Hematopoietic multipotent progenitor cell treated with erythropoietin and hydrocortisone succinate and interleukin-3 and kit ligand, for 6 days (in vitro differentiated cells): ENCODE measurements at regions not wholly inside any gene's neighbourhood (a gene's known extent, or its start where the extent isn't known, plus 50 kb on each side); places are given as distances from the start of the nearest gene placed in this dataset.

Experiments
- DNase-seq: peaks from one replicate; pipeline ENCODE4 v3.0.0-alpha.2; 2015

DNA sequence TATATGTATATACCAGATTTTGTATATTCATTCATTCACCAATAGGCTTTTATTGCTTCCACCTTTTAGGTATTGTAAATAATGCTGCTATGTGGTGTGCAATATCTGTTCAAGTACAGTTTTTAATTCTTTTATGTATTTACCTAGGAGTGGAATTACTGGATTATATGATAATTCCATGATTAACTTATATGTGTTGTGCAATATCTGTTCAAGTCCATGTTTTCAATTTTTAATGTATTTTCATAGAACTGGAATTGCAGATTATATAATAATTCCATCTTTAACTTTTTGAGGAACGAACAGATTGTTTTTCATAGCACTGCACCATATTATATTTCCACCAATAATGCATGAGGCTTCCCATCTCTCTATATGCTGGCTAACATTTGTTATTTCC, 50.6 kb upstream of the L3MBTL4 start:
- no peak for DNase-seq

GRCh38 chr18:6476190-6476589, 61.5 kb upstream of the L3MBTL4 start:
- no peak for DNase-seq

- DNase-seq, result no peak
These were observed 62.2 kb upstream of the L3MBTL4 start for GRCh38 chr18:6476880-6477279.

GRCh38 chr18:6478121-6478520, 63.4 kb upstream of the L3MBTL4 start:
- no peak for DNase-seq

DNA sequence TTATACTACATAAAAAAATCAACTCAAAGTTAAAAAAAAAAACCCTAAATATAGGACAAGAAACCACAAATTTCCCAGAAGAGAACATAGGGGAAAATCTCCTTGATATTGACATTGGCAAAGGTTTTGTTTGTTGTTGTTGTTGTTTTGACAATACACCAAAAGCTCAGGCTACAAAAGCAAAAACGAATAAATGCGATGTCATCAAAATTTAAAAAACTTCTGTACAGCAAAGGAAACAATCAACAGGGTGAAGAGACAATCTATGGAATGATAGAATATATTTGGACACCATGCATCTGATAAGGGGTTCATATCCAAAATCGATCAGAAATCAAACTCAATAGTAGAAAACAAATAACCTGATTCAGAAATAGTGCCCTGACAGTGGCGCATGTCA, 65.0 kb upstream of the L3MBTL4 start:
- DNase-seq, result no peak

GRCh38 chr18:6482198-6482977, 67.7 kb upstream of the L3MBTL4 start:
- DNase-seq, result peak; percentile 48

DNA sequence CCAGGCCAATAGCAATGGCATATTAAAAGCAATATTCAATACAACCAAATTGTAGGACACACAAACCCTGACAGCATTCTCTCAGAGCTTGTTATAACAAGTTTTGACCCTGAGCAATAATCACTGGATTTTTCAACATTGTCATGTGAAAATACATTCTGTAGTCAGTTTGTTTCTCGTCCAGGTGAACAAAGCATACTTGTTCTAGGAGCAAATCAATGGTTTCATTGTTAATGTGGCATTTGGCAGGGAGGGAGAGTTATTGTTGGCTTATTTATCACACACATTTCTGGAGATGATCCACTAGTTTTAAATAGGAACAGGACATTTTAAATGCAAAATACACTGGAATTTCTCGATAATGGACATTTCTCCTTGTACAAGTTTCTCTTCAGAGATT, 69.9 kb upstream of the L3MBTL4 start:
- no peak for DNase-seq

DNA sequence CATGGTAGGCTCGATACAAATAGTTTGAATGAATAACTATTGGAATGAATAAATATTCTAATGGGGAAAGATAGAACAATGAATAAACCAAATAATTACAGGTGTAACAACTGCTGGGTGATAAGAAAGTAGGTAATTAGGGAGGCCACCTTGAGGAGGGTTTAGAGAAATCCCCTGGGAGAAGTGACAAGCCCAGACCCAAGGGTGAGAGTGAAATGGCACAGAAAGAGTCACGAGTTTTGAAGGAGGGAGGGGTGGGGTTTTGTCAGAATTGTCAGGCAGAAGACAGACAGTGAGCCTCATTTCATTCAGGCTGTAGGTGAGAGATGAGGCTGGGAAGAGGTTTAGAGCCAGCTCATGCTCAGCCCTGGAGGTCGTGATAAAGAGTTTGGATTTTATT, 71.6 kb upstream of the L3MBTL4 start:
- DNase-seq, result no peak

GRCh38 chr18:6486764-6487426, 72.2 kb upstream of the L3MBTL4 start:
- no peak for DNase-seq

GRCh38 chr18:6487968-6488367, 73.3 kb upstream of the L3MBTL4 start:
- no peak for DNase-seq

DNA sequence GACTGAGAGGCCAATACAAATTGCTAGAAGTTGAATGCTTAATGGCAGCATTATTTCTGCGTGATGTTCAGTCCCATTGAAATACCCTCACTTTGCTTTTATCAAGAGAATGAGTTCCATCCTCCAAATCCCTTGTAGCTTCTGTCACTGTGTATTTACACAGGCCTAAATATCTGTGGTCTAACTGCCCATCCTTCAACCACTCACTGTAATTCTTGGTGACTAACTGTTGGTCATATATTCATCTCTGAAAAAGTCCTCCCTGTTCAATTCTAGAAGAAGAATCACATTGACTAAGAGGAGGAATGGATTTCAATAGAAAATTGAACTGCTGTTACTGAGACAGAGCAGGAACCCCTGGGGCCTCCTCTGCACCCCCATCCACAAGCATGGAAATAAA, 74.2 kb upstream of the L3MBTL4 start:
- no peak for DNase-seq

DNA sequence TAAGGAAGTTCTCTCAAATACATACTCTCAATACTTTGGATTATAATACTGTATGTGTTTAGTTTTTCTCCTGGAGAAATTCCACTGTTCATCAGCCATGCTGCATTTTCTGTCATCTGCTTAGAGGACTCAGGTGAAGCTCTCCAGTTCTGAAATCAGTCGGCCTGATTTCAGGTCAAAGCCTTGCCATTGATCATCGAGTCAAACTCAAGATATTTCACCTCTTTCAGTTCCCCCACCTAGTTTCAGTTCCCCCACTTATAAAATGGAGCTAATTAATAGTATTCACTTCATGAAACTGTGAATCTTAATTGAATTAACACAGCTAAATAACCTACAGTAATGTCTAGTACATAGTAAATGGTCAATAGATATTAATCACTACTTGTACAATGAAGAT, 75.3 kb upstream of the L3MBTL4 start:
- no peak for DNase-seq

DNA sequence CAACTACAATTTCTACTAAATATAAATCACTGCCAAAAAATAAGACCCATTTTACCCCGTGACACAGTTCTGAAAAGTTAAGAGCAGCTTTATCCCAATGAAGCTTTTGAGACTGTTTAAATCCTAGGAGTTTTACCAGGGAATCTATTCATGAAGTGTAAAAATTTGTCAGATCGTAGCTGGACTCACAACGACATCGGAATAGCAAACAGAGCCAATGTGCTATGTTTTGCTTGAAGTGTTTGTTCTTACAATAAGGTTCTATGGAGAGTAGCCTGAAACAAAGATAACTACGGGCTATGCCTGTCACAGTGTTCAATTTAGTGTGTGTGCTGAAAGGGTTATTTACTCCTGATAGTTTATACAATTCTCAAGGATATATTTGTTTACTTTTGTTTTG, 78.5 kb upstream of the L3MBTL4 start:
- no peak for DNase-seq

DNA sequence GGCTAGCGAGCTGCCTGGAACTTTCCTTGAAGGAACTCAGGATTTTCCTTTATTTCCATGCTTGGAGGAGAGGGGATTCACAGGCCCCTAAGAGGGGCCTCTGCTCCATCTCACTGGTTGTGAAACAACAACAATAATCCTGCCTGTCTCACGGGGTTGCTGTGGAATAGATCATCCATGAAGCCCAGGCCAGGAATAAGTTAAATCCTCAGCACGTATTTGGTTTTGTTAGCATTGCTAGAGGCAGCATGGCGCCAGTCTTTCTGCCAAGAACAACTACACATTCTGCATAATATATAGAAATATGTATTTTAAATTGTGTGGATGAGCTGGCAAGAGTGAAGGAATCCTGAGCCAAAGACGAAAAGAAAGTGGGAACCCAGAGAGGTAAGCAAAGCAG, 80.8 kb upstream of the L3MBTL4 start:
- no peak for DNase-seq

- DNase-seq, result no peak
These were observed 82.8 kb upstream of the L3MBTL4 start for GRCh38 chr18:6497543-6497942.

DNA sequence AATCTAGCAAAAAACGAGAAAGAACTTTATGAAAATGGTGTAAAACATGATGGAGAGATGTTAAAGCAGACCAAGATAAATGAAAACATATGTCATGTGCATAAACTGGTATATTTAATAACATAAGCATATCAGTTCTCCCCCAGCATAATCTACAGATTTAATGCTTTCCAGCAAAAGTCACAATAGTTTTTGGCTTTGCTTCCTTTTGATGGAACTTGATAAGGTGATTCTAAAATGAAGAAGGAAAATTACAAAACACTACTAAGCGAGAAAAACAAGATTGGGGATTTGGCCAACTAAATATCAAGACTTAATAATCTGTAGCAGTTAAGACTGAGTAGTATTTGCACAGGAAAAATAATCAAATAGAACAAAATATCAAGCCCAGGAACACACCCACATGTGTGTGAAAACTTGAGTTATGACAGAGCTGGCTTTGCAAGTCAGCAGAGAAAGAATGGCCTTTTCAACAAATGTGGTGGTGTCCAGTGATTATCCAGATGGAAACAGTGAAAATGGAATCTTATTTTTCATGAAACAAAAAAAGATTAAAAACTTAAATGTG, 83.7 kb upstream of the L3MBTL4 start:
- no peak for DNase-seq

DNA sequence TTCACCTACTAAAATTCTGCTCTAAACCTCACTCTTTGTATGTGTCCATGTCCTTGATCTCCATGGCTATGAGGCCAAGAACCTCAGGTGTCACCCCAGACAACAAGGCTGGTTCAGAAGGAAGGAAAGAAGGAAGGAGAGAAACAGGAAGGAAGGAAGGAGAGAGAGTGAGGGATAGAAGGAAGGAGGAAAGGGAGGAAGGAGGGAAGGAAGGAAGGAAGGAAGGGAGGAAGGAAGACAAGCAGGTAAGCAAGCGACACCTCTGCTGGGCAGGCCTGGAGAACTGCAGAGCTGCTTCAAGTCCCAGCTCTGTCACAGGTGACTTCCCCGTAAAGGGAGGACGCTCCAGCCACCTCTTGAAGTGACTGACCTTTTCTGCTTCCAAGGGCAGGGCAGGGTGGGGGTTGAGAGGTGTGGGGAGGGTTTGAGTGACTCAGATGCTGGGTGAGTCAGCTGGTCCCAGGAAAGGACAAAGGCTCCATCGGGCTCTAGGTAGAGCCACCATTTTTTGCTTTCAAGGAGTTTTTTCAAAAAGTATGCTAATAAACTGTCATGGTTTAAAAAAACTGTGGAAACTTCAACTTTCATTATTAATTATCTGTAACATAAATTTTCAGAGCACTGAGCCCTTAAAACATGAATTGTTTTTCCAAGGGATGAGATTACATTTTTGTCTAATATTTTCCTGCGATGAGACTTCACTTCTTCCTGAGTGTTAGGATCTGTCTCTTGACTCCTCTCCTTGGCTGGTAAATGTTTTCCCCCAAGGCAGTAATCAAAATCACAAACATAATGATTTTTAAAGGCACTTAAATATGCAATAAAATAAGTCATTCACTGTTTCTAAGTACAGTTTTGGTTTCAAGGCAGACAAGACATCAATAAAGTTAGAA, 90.1 kb upstream of the L3MBTL4 start:
- DNase-seq, result no peak

DNA sequence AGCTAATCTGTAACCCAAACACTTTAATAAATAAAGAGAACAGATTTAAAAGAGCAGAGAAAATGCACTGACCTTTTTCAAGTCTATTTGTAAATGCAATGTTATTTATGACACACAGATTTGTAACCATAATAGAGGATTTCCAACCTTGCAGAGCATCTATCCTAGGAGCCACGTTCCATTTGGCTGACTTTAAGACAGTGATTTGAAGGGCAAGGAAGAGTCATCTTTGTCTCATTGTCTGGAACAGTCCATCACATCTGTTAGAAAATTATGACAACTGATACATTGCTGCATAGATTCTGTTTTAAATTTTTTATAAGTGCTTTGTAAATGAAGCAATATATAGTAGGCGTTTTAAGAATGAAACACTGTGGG, 90.8 kb upstream of the L3MBTL4 start:
- no peak for DNase-seq

DNA sequence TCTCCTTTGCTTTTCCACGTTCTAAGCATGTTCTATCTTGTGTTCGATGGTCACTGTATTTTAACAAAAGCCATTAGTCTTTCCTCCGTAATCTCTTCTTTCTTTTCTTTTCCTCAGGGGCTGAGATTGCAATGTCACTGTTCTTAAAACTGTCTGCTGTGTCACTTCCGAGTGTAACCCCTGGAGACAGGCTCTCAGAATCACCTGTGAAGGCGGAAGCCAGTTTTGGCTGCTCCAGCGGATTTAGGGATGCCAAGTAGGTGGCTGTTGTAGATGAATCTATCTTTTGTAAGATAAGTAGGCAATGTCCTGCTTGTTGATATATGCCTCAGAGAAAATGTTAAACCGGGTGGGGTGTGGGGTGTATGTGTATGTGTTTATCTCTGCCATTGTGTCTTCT, 94.7 kb upstream of the L3MBTL4 start:
- DNase-seq, result no peak

- DNase-seq, result no peak
These were observed 95.1 kb upstream of the L3MBTL4 start for GRCh38 chr18:6509832-6510231.

DNA sequence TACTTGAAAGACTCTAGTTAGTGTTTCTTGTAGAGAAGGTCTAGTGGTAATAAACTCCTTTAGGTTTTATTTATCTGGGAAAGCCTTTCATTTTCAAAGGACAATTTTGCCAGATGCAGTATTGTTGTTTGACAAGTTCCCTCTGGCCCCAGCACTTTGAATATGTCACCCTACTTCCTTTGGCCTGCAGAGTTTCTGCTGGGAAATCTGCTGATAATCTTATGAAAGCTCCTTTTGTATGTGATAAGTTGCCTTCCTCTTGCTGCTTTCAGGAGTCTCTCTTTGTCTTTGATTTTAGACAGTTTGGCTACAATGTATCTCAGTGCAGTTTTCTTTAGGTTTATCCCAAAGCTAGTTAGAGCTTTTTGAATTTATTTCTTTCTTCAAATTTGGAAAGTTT, 106.2 kb upstream of the L3MBTL4 start:
- no peak for DNase-seq

DNA sequence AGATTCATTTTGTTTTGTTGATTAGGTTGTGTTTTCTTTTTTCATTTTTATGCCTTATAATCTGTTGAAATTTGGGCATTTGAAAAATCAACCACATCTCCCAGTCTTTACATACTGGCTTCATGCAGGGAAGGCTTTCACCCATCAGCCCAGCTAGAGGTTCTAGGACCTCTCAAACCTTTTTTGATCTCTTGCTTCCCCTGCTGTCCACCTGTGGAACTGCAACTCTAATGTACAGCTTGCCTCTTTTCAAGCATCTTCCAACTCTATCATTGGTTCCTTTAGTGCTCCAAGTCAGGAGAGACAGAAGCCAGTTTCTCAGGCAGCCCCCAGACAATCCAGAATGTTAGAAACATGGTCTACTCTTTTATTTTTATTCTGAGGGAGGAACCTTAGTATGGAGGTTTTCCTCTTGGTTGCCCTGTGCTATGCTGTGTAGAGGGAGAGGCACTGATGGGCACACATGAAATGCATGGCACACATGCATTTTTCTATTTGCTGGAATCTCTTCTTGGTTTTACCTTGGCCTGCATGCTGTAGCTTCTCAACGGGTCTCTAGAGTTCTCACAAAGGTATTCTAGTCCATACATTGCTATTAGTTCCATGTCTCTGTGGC, 107.2 kb upstream of the L3MBTL4 start:
- DNase-seq, result peak; percentile 65

GRCh38 chr18:6525604-6526003, 110.9 kb upstream of the L3MBTL4 start:
- no peak for DNase-seq
